ENCODE measurements at regions not wholly inside any gene's neighbourhood (a gene's known extent, or its start where the extent isn't known, plus 50 kb on each side); places are given as distances from the start of the nearest gene placed in this dataset.

GRCh38 chr3:5055357-5056110 lies 66.6 kb upstream of the ARL8B start:
- Mint-ChIP-seq H3K4me3 (peak overlapping the region in 1 of 10 donors; percentile 41), H3K27me3 (no peaks in the 10 kb centered on the region), H3K36me3 (no peaks in the 10 kb centered on the region), H3K4me1 (peaks cover 0 to 58% (median 0%) of the 10 kb centered on the region in 7 donors), H3K9me3 (no peaks in the 10 kb centered on the region), H3K27ac (peak overlapping the region in 4 of 9 donors; percentile 18 to 73 (median 22))
- Histone ChIP-seq H3K36me3 (ENCODE audit: control insufficient read depth in 2 of 3, insufficient read depth in 3 of 3, low read length in 3 of 3) (no peaks in the 10 kb centered on the region), H3K4me1 (ENCODE audit: control insufficient read depth in 2 of 2, insufficient read depth in 2 of 2, low read length in 2 of 2) (no peaks in the 10 kb centered on the region), H3K9me3 (ENCODE audit: control insufficient read depth in 2 of 3, low read length in 3 of 3) (no peaks in the 10 kb centered on the region), H3K27ac (ENCODE audit: low read depth, low read length) (no peak overlapping the region), H3K4me3 (ENCODE audit: low read length) (no peak overlapping the region), H3K27me3 (ENCODE audit: control insufficient read depth in 2 of 2, insufficient read depth in 2 of 2, low read length in 2 of 2) (no peaks in the 10 kb centered on the region)
- DNase-seq, result no peak
- CTCF ChIA-PET, result interaction anchor here (1.1 to 2.1 kb wide), 4 partner anchors 233 to 704 kb away, joined by 3 to 16 read pairs (median 4); no protein-coding TSS in a partner anchor
- POLR2A ChIA-PET, result no interaction called here
- peak; percentile 49 for ATAC-seq
- intact Hi-C loops (cut with micrococcal nuclease), result loop anchor here (2.0 to 10.0 kb wide), 5 partner anchors 29 to 561 kb away; partner anchors contain the start of gene ITPR1 (in 1 of the 2)

- DNase-seq, result no peak
- H3K27me3 Mint-ChIP-seq, result no peaks in the 10 kb centered on the region
- H3K4me1 Mint-ChIP-seq, result peaks cover 0 to 54% (median 0%) of the 10 kb centered on the region in 7 donors
- H3K36me3 Mint-ChIP-seq, result no peaks in the 10 kb centered on the region
- no peak overlapping the region for H3K4me3 Mint-ChIP-seq
- ChIA-PET POLR2A (no interaction called here), CTCF (interaction anchor here (2.1 kb wide), 1 partner anchor 345 kb away, joined by 16 read pairs; no protein-coding TSS in a partner anchor)
- ATAC-seq, result no peak
- Histone ChIP-seq H3K4me3 (ENCODE audit: low read length) (no peak overlapping the region), H3K27ac (ENCODE audit: low read depth, low read length) (no peak overlapping the region), H3K36me3 (ENCODE audit: control insufficient read depth in 2 of 3, insufficient read depth in 3 of 3, low read length in 3 of 3) (no peaks in the 10 kb centered on the region), H3K27me3 (ENCODE audit: control insufficient read depth in 2 of 2, insufficient read depth in 2 of 2, low read length in 2 of 2) (no peaks in the 10 kb centered on the region), H3K9me3 (ENCODE audit: control insufficient read depth in 2 of 3, low read length in 3 of 3) (no peaks in the 10 kb centered on the region), H3K4me1 (ENCODE audit: control insufficient read depth in 2 of 2, insufficient read depth in 2 of 2, low read length in 2 of 2) (no peaks in the 10 kb centered on the region)
- no peaks in the 10 kb centered on the region for H3K9me3 Mint-ChIP-seq
- intact Hi-C loops (cut with micrococcal nuclease), result loop anchor here (2.0 to 10.0 kb wide), 5 partner anchors 29 to 561 kb away; partner anchors contain the start of gene ITPR1 (in 1 of the 2)
- H3K27ac Mint-ChIP-seq, result no peak overlapping the region
Observed at GRCh38 chr3:5056111-5056391, 66.0 kb upstream of the ARL8B start.

GRCh38 chr3:5057272-5057671 lies 64.8 kb upstream of the ARL8B start:
- no peak for ATAC-seq
- H3K4me3 ChIP-seq (ENCODE audit: low read length), result no peak overlapping the region
- H3K36me3 Mint-ChIP-seq, result no peaks in the 10 kb centered on the region
- H3K27me3 ChIP-seq (ENCODE audit: control insufficient read depth in 2 of 2, insufficient read depth in 2 of 2, low read length in 2 of 2), result no peaks in the 10 kb centered on the region
- peak overlapping the region in 1 of 9 donors; percentile 47 for H3K27ac Mint-ChIP-seq
- no peak for DNase-seq
- no peaks in the 10 kb centered on the region for H3K4me1 ChIP-seq (ENCODE audit: control insufficient read depth in 2 of 2, insufficient read depth in 2 of 2, low read length in 2 of 2)
- no peaks in the 10 kb centered on the region for H3K9me3 Mint-ChIP-seq
- intact Hi-C loops (cut with micrococcal nuclease), result loop anchor here (1.0 to 10.0 kb wide), 12 partner anchors 30 to 706 kb away; partner anchors contain the start of gene ITPR1 (in 1 of the 2)
- peak overlapping the region in 1 of 10 donors; percentile 12 for H3K4me3 Mint-ChIP-seq
- H3K27me3 Mint-ChIP-seq, result peaks cover 0 to 4% (median 0%) of the 10 kb centered on the region in 5 donors
- H3K36me3 ChIP-seq (ENCODE audit: control insufficient read depth in 2 of 3, insufficient read depth in 3 of 3, low read length in 3 of 3), result no peaks in the 10 kb centered on the region
- ChIA-PET CTCF (interaction anchor here (0.6 to 5.3 kb wide), 8 partner anchors 9 to 538 kb away, joined by 3 to 98 read pairs (median 3); no protein-coding TSS in a partner anchor), POLR2A (interaction anchor here (1.2 kb wide), 1 partner anchor 235 kb away, joined by 3 read pairs; no protein-coding TSS in a partner anchor)
- H3K9me3 ChIP-seq (ENCODE audit: control insufficient read depth in 2 of 3, low read length in 3 of 3), result no peaks in the 10 kb centered on the region
- peaks cover 0 to 44% (median 0%) of the 10 kb centered on the region in 7 donors for H3K4me1 Mint-ChIP-seq
- no peak overlapping the region for H3K27ac ChIP-seq (ENCODE audit: low read depth, low read length)

- H3K4me3 Mint-ChIP-seq, result peak overlapping the region in 1 of 10 donors; percentile 25
- Histone ChIP-seq H3K4me1 (ENCODE audit: control insufficient read depth in 2 of 2, insufficient read depth in 2 of 2, low read length in 2 of 2) (no peaks in the 10 kb centered on the region), H3K9me3 (ENCODE audit: control insufficient read depth in 2 of 3, low read length in 3 of 3) (no peaks in the 10 kb centered on the region), H3K4me3 (ENCODE audit: low read length) (no peak overlapping the region), H3K27me3 (ENCODE audit: control insufficient read depth in 2 of 2, insufficient read depth in 2 of 2, low read length in 2 of 2) (no peaks in the 10 kb centered on the region), H3K36me3 (ENCODE audit: control insufficient read depth in 2 of 3, insufficient read depth in 3 of 3, low read length in 3 of 3) (no peaks in the 10 kb centered on the region), H3K27ac (ENCODE audit: low read depth, low read length) (no peak overlapping the region)
- intact Hi-C loops (cut with micrococcal nuclease), result loop anchor here (1.0 to 10.0 kb wide), 12 partner anchors 31 to 707 kb away; partner anchors contain the start of gene ITPR1 (in 1 of the 2)
- ChIA-PET POLR2A (interaction anchor here (1.2 kb wide), 1 partner anchor 236 kb away, joined by 3 read pairs; no protein-coding TSS in a partner anchor), CTCF (interaction anchor here (0.6 to 5.3 kb wide), 8 partner anchors 10 to 539 kb away, joined by 3 to 98 read pairs (median 3); no protein-coding TSS in a partner anchor)
- H3K27me3 Mint-ChIP-seq, result peaks cover 0 to 4% (median 0%) of the 10 kb centered on the region in 5 donors
- peaks cover 0 to 38% (median 0%) of the 10 kb centered on the region in 7 donors for H3K4me1 Mint-ChIP-seq
- no peak overlapping the region for H3K27ac Mint-ChIP-seq
- no peaks in the 10 kb centered on the region for H3K9me3 Mint-ChIP-seq
- DNase-seq, result peak; percentile 22 to 75 (median 64)
- ATAC-seq, result peak; percentile 92
- H3K36me3 Mint-ChIP-seq, result no peaks in the 10 kb centered on the region
Observed at GRCh38 chr3:5057857-5058324, 64.2 kb upstream of the ARL8B start.

- DNase-seq (no peak), ATAC-seq (no peak)
- H3K27me3 ChIP-seq (ENCODE audit: control insufficient read depth in 2 of 2, insufficient read depth in 2 of 2, low read length in 2 of 2), result no peaks in the 10 kb centered on the region
- POLR2A ChIA-PET, result no interaction called here
- Mint-ChIP-seq H3K27me3 (peaks cover 0 to 6% (median 4%) of the 10 kb centered on the region in 5 donors), H3K27ac (no peak overlapping the region), H3K36me3 (no peaks in the 10 kb centered on the region), H3K4me3 (no peak overlapping the region), H3K4me1 (peaks cover 0 to 33% (median 0%) of the 10 kb centered on the region in 7 donors), H3K9me3 (no peaks in the 10 kb centered on the region)
- no peak overlapping the region for H3K27ac ChIP-seq (ENCODE audit: low read depth, low read length)
- no peaks in the 10 kb centered on the region for H3K9me3 ChIP-seq (ENCODE audit: control insufficient read depth in 2 of 3, low read length in 3 of 3)
- H3K4me3 ChIP-seq (ENCODE audit: low read length), result no peak overlapping the region
- CTCF ChIA-PET, result interaction anchor here (0.7 to 5.3 kb wide), 5 partner anchors 10 to 540 kb away, joined by 3 to 98 read pairs (median 4); no protein-coding TSS in a partner anchor
- intact Hi-C loops (cut with micrococcal nuclease), result loop anchor here (5.0 to 10.0 kb wide), 3 partner anchors 236 to 564 kb away; partner anchors contain the start of gene ITPR1 (in 1 of the 2)
- H3K4me1 ChIP-seq (ENCODE audit: control insufficient read depth in 2 of 2, insufficient read depth in 2 of 2, low read length in 2 of 2), result no peaks in the 10 kb centered on the region
- H3K36me3 ChIP-seq (ENCODE audit: control insufficient read depth in 2 of 3, insufficient read depth in 3 of 3, low read length in 3 of 3), result no peaks in the 10 kb centered on the region
Observed at GRCh38 chr3:5058471-5058951, 63.6 kb upstream of the ARL8B start.

- POLR2A ChIA-PET, result no interaction called here
Observed at GRCh38 chr3:5059782-5060181, 62.3 kb upstream of the ARL8B start.

More at GRCh38 chr3:5059782-5060181, 62.3 kb upstream of the ARL8B start:
- intact Hi-C loops (cut with micrococcal nuclease), result loop anchor here (5.0 to 10.0 kb wide), 3 partner anchors 237 to 565 kb away; partner anchors contain the start of gene ITPR1 (in 1 of the 2)
- Histone ChIP-seq H3K4me3 (ENCODE audit: low read length) (no peak overlapping the region), H3K36me3 (ENCODE audit: control insufficient read depth in 2 of 3, insufficient read depth in 3 of 3, low read length in 3 of 3) (no peaks in the 10 kb centered on the region), H3K27ac (ENCODE audit: low read depth, low read length) (no peak overlapping the region), H3K27me3 (ENCODE audit: control insufficient read depth in 2 of 2, insufficient read depth in 2 of 2, low read length in 2 of 2) (no peaks in the 10 kb centered on the region), H3K4me1 (ENCODE audit: control insufficient read depth in 2 of 2, insufficient read depth in 2 of 2, low read length in 2 of 2) (no peaks in the 10 kb centered on the region), H3K9me3 (ENCODE audit: control insufficient read depth in 2 of 3, low read length in 3 of 3) (no peaks in the 10 kb centered on the region)
- Mint-ChIP-seq H3K27me3 (peaks cover 0 to 9% (median 5%) of the 10 kb centered on the region in 5 donors), H3K4me3 (no peak overlapping the region), H3K4me1 (peaks cover 0 to 26% (median 0%) of the 10 kb centered on the region in 7 donors), H3K36me3 (no peaks in the 10 kb centered on the region), H3K27ac (no peak overlapping the region), H3K9me3 (no peaks in the 10 kb centered on the region)
- DNase-seq (no peak), ATAC-seq (no peak)
- CTCF ChIA-PET, result interaction anchor here (0.6 to 5.3 kb wide), 8 partner anchors 8 to 1590 kb away, joined by 3 to 98 read pairs (median 3); no protein-coding TSS in a partner anchor

All from naive thymus-derived CD4-positive, alpha-beta T cell (primary cell).